IPS-20b (cell line): ENCODE measurements at regions not wholly inside any gene's neighbourhood (a gene's known extent, or its start where the extent isn't known, plus 50 kb on each side); places are given as distances from the start of the nearest gene placed in this dataset.

Experiments
- H3K27ac ChIP-seq: one replicate; pipeline ENCODE4 v1.5.1; 2013; ENCODE audit warnings: low read length
- H3K27me3 ChIP-seq: 2 replicates; pipeline ENCODE4 v1.6.1; 2013; ENCODE audit warnings: mild to moderate bottlenecking, low read length, inconsistent platforms; ENCODE audit not compliant: insufficient read depth
- H3K36me3 ChIP-seq: 2 replicates; pipeline ENCODE4 v1.6.1; 2013; ENCODE audit warnings: low read depth, mild to moderate bottlenecking, inconsistent platforms, low read length, moderate library complexity; ENCODE audit not compliant: insufficient read depth
- H3K4me1 ChIP-seq: 2 replicates; pipeline ENCODE4 v1.6.1; 2013; ENCODE audit warnings: mild to moderate bottlenecking, control low read depth, inconsistent platforms, low read length, moderate library complexity; ENCODE audit not compliant: insufficient read depth
- H3K4me3 ChIP-seq: 2 replicates; pipeline ENCODE4 v1.5.1; 2013; ENCODE audit warnings: mild to moderate bottlenecking, low read length, inconsistent platforms
- H3K9ac ChIP-seq: 2 replicates; pipeline ENCODE4 v1.6.1; 2013; ENCODE audit warnings: low read depth, mild to moderate bottlenecking, inconsistent platforms, low read length, moderate library complexity
- H3K9me3 ChIP-seq: 2 replicates; pipeline ENCODE4 v1.6.1; 2013; ENCODE audit warnings: mild to moderate bottlenecking, low read depth, low read length, inconsistent platforms; ENCODE audit not compliant: insufficient read depth

- Histone ChIP-seq H3K27ac (no peak overlapping the region), H3K9ac (no peak overlapping the region), H3K4me3 (no peak overlapping the region), H3K4me1 (peaks cover 4% of the 10 kb centered on the region; the same call in 1 of the 2 replicates), H3K27me3 (peaks cover 31% of the 10 kb centered on the region; the same call in 1 of the 2 replicates), H3K36me3 (no peaks in the 10 kb centered on the region), H3K9me3 (no peaks in the 10 kb centered on the region)
These were observed 173.7 kb downstream of the MELK start for GRCh38 chr9:36746415-36746814.

- Histone ChIP-seq H3K9ac (no peak overlapping the region), H3K36me3 (no peaks in the 10 kb centered on the region), H3K9me3 (no peaks in the 10 kb centered on the region), H3K27me3 (peaks cover 50% of the 10 kb centered on the region), H3K27ac (no peak overlapping the region), H3K4me3 (no peak overlapping the region), H3K4me1 (no peaks in the 10 kb centered on the region)
These were observed 175.7 kb downstream of the MELK start for GRCh38 chr9:36748322-36748899.

- Histone ChIP-seq H3K4me3 (no peak overlapping the region), H3K9ac (no peak overlapping the region), H3K36me3 (no peaks in the 10 kb centered on the region), H3K27ac (no peak overlapping the region), H3K4me1 (no peaks in the 10 kb centered on the region), H3K9me3 (no peaks in the 10 kb centered on the region), H3K27me3 (peaks cover 60% of the 10 kb centered on the region)
These were observed 176.8 kb downstream of the MELK start for GRCh38 chr9:36749461-36749860.

GRCh38 chr9:36750630-36751029 lies 177.9 kb downstream of the MELK start:
- Histone ChIP-seq H3K9ac (no peak overlapping the region), H3K27me3 (peaks cover 72% of the 10 kb centered on the region), H3K27ac (no peak overlapping the region), H3K9me3 (no peaks in the 10 kb centered on the region), H3K4me1 (no peaks in the 10 kb centered on the region), H3K4me3 (no peak overlapping the region), H3K36me3 (no peaks in the 10 kb centered on the region)

- no peaks in the 10 kb centered on the region for H3K4me1 ChIP-seq
- no peak overlapping the region for H3K27ac ChIP-seq
- H3K36me3 ChIP-seq: no peaks in the 10 kb centered on the region
- H3K9me3 ChIP-seq: no peaks in the 10 kb centered on the region
- H3K9ac ChIP-seq: no peak overlapping the region
- no peak overlapping the region for H3K4me3 ChIP-seq
- H3K27me3 ChIP-seq: peaks cover 67% of the 10 kb centered on the region
These were observed 182.3 kb downstream of the MELK start for GRCh38 chr9:36755019-36755418.

GRCh38 chr9:36759141-36759540 lies 186.4 kb downstream of the MELK start:
- no peak overlapping the region for H3K9ac ChIP-seq
- no peak overlapping the region for H3K4me3 ChIP-seq
- peaks cover 35% of the 10 kb centered on the region for H3K27me3 ChIP-seq
- H3K4me1 ChIP-seq: no peaks in the 10 kb centered on the region
- no peaks in the 10 kb centered on the region for H3K36me3 ChIP-seq
- no peaks in the 10 kb centered on the region for H3K9me3 ChIP-seq
- H3K27ac ChIP-seq: no peak overlapping the region

GRCh38 chr9:36759976-36760375 lies 187.3 kb downstream of the MELK start:
- Histone ChIP-seq H3K9ac (no peak overlapping the region), H3K27ac (no peak overlapping the region), H3K9me3 (no peaks in the 10 kb centered on the region)

GRCh38 chr9:36760667-36761420 lies 188.1 kb downstream of the MELK start:
- no peaks in the 10 kb centered on the region; the same call in 1 of the 2 replicates for H3K4me1 ChIP-seq
- no peaks in the 10 kb centered on the region for H3K36me3 ChIP-seq
- no peak overlapping the region for H3K27ac ChIP-seq
- no peak overlapping the region for H3K4me3 ChIP-seq
- H3K27me3 ChIP-seq: peaks cover 26% of the 10 kb centered on the region
- no peaks in the 10 kb centered on the region for H3K9me3 ChIP-seq
- no peak overlapping the region for H3K9ac ChIP-seq

More at GRCh38 chr9:36759976-36760375, 187.3 kb downstream of the MELK start:
- H3K4me3 ChIP-seq: no peak overlapping the region
- peaks cover 32% of the 10 kb centered on the region for H3K27me3 ChIP-seq
- H3K4me1 ChIP-seq: no peaks in the 10 kb centered on the region
- H3K36me3 ChIP-seq: no peaks in the 10 kb centered on the region

GRCh38 chr9:36762958-36763357 lies 190.3 kb downstream of the MELK start:
- Histone ChIP-seq H3K9ac (no peak overlapping the region), H3K36me3 (no peaks in the 10 kb centered on the region), H3K27me3 (peaks cover 29% of the 10 kb centered on the region), H3K4me1 (no peaks in the 10 kb centered on the region; the same call in 1 of the 2 replicates), H3K9me3 (no peaks in the 10 kb centered on the region), H3K4me3 (no peak overlapping the region), H3K27ac (no peak overlapping the region)

GRCh38 chr9:36763778-36764177 lies 191.1 kb downstream of the MELK start:
- H3K27me3 ChIP-seq: peaks cover 36% of the 10 kb centered on the region
- no peak overlapping the region for H3K4me3 ChIP-seq
- no peaks in the 10 kb centered on the region for H3K9me3 ChIP-seq
- H3K36me3 ChIP-seq: no peaks in the 10 kb centered on the region
- no peaks in the 10 kb centered on the region; the same call in 1 of the 2 replicates for H3K4me1 ChIP-seq
- no peak overlapping the region for H3K9ac ChIP-seq
- H3K27ac ChIP-seq: no peak overlapping the region

- H3K9me3 ChIP-seq: no peaks in the 10 kb centered on the region
- H3K9ac ChIP-seq: peak overlapping the region; percentile 72; the same call in 1 of the 2 replicates
- H3K27me3 ChIP-seq: peaks cover 42% of the 10 kb centered on the region
- no peaks in the 10 kb centered on the region; the same call in 1 of the 2 replicates for H3K4me1 ChIP-seq
- H3K4me3 ChIP-seq: peak overlapping the region; percentile 75; the same call in 1 of the 2 replicates
- no peaks in the 10 kb centered on the region for H3K36me3 ChIP-seq
- H3K27ac ChIP-seq: no peak overlapping the region
These were observed 191.8 kb downstream of the MELK start for GRCh38 chr9:36764364-36765076.
